ENCODE measurements at regions not wholly inside any gene's neighbourhood (a gene's known extent, or its start where the extent isn't known, plus 50 kb on each side); places are given as distances from the start of the nearest gene placed in this dataset.

- H3K27me3 ChIP-seq (ENCODE audit: low read depth, low read length): no peaks in the 10 kb centered on the region
- no peak overlapping the region for H3K27ac ChIP-seq (ENCODE audit: low read length)
- H3K4me1 ChIP-seq (ENCODE audit: control insufficient read depth in 1 of 2, insufficient read depth in 2 of 2, low read length in 2 of 2): no peaks in the 10 kb centered on the region
- no peaks in the 10 kb centered on the region for H3K9me3 ChIP-seq (ENCODE audit: control insufficient read depth in 1 of 2, low read length in 2 of 2)
- H3K4me3 ChIP-seq (ENCODE audit: low read depth in 1 of 2, low read length in 2 of 2): no peak overlapping the region
- no peaks in the 10 kb centered on the region for H3K36me3 ChIP-seq (ENCODE audit: control insufficient read depth in 1 of 2, insufficient read depth in 2 of 2, low read length in 2 of 2)
Observed at GRCh38 chr22:47380692-47381091, 618.2 kb downstream of the TBC1D22A start.

DNA sequence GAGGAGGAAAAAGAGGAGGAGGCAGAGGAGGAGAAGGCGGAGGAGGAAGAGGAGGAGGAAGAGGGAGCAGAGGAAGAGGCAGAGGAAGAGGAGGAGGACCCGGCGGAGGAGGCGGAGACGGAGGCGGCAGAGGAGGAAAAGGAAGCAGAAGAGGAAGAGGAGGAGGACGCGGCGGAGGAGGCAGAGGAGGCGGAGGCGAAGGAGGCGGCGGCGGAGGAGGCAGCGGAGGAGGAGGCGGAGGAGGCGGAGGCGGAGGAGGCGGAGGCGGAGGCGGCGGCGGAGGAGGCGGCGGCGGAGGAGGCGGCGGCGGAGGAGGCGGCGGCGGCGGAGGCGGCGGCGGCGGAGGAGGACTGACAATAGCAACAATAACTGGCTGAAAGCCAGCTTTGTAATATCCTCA, 616.6 kb downstream of the TBC1D22A start:
- Histone ChIP-seq H3K9me3 (ENCODE audit: control insufficient read depth in 1 of 2, low read length in 2 of 2) (no peaks in the 10 kb centered on the region), H3K4me1 (ENCODE audit: control insufficient read depth in 1 of 2, insufficient read depth in 2 of 2, low read length in 2 of 2) (no peaks in the 10 kb centered on the region), H3K4me3 (ENCODE audit: low read depth in 1 of 2, low read length in 2 of 2) (no peak overlapping the region), H3K27me3 (ENCODE audit: low read depth, low read length) (no peaks in the 10 kb centered on the region), H3K27ac (ENCODE audit: low read length) (no peak overlapping the region), H3K36me3 (ENCODE audit: control insufficient read depth in 1 of 2, insufficient read depth in 2 of 2, low read length in 2 of 2) (no peaks in the 10 kb centered on the region)

GRCh38 chr22:47377926-47378560, 615.6 kb downstream of the TBC1D22A start:
- Histone ChIP-seq H3K4me3 (ENCODE audit: low read depth in 1 of 2, low read length in 2 of 2) (no peak overlapping the region), H3K27ac (ENCODE audit: low read length) (no peak overlapping the region), H3K9me3 (ENCODE audit: control insufficient read depth in 1 of 2, low read length in 2 of 2) (no peaks in the 10 kb centered on the region), H3K4me1 (ENCODE audit: control insufficient read depth in 1 of 2, insufficient read depth in 2 of 2, low read length in 2 of 2) (no peaks in the 10 kb centered on the region), H3K27me3 (ENCODE audit: low read depth, low read length) (no peaks in the 10 kb centered on the region), H3K36me3 (ENCODE audit: control insufficient read depth in 1 of 2, insufficient read depth in 2 of 2, low read length in 2 of 2) (no peaks in the 10 kb centered on the region)

GRCh38 chr22:47376901-47377505, 614.6 kb downstream of the TBC1D22A start:
- Histone ChIP-seq H3K4me3 (ENCODE audit: low read depth in 1 of 2, low read length in 2 of 2) (no peak overlapping the region), H3K27me3 (ENCODE audit: low read depth, low read length) (no peaks in the 10 kb centered on the region), H3K27ac (ENCODE audit: low read length) (no peak overlapping the region), H3K9me3 (ENCODE audit: control insufficient read depth in 1 of 2, low read length in 2 of 2) (no peaks in the 10 kb centered on the region), H3K4me1 (ENCODE audit: control insufficient read depth in 1 of 2, insufficient read depth in 2 of 2, low read length in 2 of 2) (no peaks in the 10 kb centered on the region), H3K36me3 (ENCODE audit: control insufficient read depth in 1 of 2, insufficient read depth in 2 of 2, low read length in 2 of 2) (no peaks in the 10 kb centered on the region)

DNA sequence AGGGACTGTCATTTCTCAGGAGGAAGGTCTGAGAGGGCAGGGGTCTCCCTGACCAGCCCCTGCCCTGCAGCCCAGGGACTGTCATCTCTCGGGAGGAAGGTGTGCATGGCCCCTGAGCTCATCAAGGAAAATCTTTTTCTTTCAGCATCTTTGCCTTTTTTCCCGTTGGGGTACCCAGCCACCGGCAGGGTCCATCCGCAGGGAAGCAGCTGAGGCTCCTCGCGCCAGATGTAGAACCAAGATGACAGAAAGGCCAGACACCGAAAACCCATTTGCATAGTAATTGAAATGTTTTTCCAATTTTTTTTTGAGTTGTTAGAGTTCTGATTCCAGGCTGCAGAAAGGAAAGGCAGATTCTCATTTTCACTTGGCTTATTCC, 613.9 kb downstream of the TBC1D22A start:
- no peaks in the 10 kb centered on the region for H3K4me1 ChIP-seq (ENCODE audit: control insufficient read depth in 1 of 2, insufficient read depth in 2 of 2, low read length in 2 of 2)
- H3K27ac ChIP-seq (ENCODE audit: low read length): no peak overlapping the region
- no peaks in the 10 kb centered on the region for H3K36me3 ChIP-seq (ENCODE audit: control insufficient read depth in 1 of 2, insufficient read depth in 2 of 2, low read length in 2 of 2)
- H3K27me3 ChIP-seq (ENCODE audit: low read depth, low read length): no peaks in the 10 kb centered on the region
- no peaks in the 10 kb centered on the region for H3K9me3 ChIP-seq (ENCODE audit: control insufficient read depth in 1 of 2, low read length in 2 of 2)
- no peak overlapping the region for H3K4me3 ChIP-seq (ENCODE audit: low read depth in 1 of 2, low read length in 2 of 2)

GRCh38 chr22:47375621-47376321, 613.3 kb downstream of the TBC1D22A start:
- no peaks in the 10 kb centered on the region for H3K36me3 ChIP-seq (ENCODE audit: control insufficient read depth in 1 of 2, insufficient read depth in 2 of 2, low read length in 2 of 2)
- no peaks in the 10 kb centered on the region for H3K27me3 ChIP-seq (ENCODE audit: low read depth, low read length)
- H3K9me3 ChIP-seq (ENCODE audit: control insufficient read depth in 1 of 2, low read length in 2 of 2): no peaks in the 10 kb centered on the region
- H3K27ac ChIP-seq (ENCODE audit: low read length): no peak overlapping the region
- no peak overlapping the region for H3K4me3 ChIP-seq (ENCODE audit: low read depth in 1 of 2, low read length in 2 of 2)
- no peaks in the 10 kb centered on the region for H3K4me1 ChIP-seq (ENCODE audit: control insufficient read depth in 1 of 2, insufficient read depth in 2 of 2, low read length in 2 of 2)

GRCh38 chr22:47374901-47375575, 612.6 kb downstream of the TBC1D22A start:
- no peaks in the 10 kb centered on the region for H3K9me3 ChIP-seq (ENCODE audit: control insufficient read depth in 1 of 2, low read length in 2 of 2)
- H3K27me3 ChIP-seq (ENCODE audit: low read depth, low read length): no peaks in the 10 kb centered on the region
- no peak overlapping the region for H3K27ac ChIP-seq (ENCODE audit: low read length)

GRCh38 chr22:47374273-47374771, 611.9 kb downstream of the TBC1D22A start:
- no peak overlapping the region for H3K27ac ChIP-seq (ENCODE audit: low read length)
- H3K4me3 ChIP-seq (ENCODE audit: low read depth in 1 of 2, low read length in 2 of 2): no peak overlapping the region
- H3K4me1 ChIP-seq (ENCODE audit: control insufficient read depth in 1 of 2, insufficient read depth in 2 of 2, low read length in 2 of 2): no peaks in the 10 kb centered on the region
- no peaks in the 10 kb centered on the region for H3K36me3 ChIP-seq (ENCODE audit: control insufficient read depth in 1 of 2, insufficient read depth in 2 of 2, low read length in 2 of 2)
- H3K27me3 ChIP-seq (ENCODE audit: low read depth, low read length): no peaks in the 10 kb centered on the region
- H3K9me3 ChIP-seq (ENCODE audit: control insufficient read depth in 1 of 2, low read length in 2 of 2): no peaks in the 10 kb centered on the region

More at GRCh38 chr22:47374901-47375575, 612.6 kb downstream of the TBC1D22A start:
- Histone ChIP-seq H3K4me1 (ENCODE audit: control insufficient read depth in 1 of 2, insufficient read depth in 2 of 2, low read length in 2 of 2) (no peaks in the 10 kb centered on the region), H3K36me3 (ENCODE audit: control insufficient read depth in 1 of 2, insufficient read depth in 2 of 2, low read length in 2 of 2) (no peaks in the 10 kb centered on the region), H3K4me3 (ENCODE audit: low read depth in 1 of 2, low read length in 2 of 2) (no peak overlapping the region)

GRCh38 chr22:47373648-47374272, 611.3 kb downstream of the TBC1D22A start:
- Histone ChIP-seq H3K4me3 (ENCODE audit: low read depth in 1 of 2, low read length in 2 of 2) (no peak overlapping the region), H3K27ac (ENCODE audit: low read length) (no peak overlapping the region), H3K9me3 (ENCODE audit: control insufficient read depth in 1 of 2, low read length in 2 of 2) (no peaks in the 10 kb centered on the region), H3K4me1 (ENCODE audit: control insufficient read depth in 1 of 2, insufficient read depth in 2 of 2, low read length in 2 of 2) (no peaks in the 10 kb centered on the region), H3K27me3 (ENCODE audit: low read depth, low read length) (no peaks in the 10 kb centered on the region), H3K36me3 (ENCODE audit: control insufficient read depth in 1 of 2, insufficient read depth in 2 of 2, low read length in 2 of 2) (no peaks in the 10 kb centered on the region)

- H3K36me3 ChIP-seq (ENCODE audit: control insufficient read depth in 1 of 2, insufficient read depth in 2 of 2, low read length in 2 of 2): no peaks in the 10 kb centered on the region
- no peak overlapping the region for H3K4me3 ChIP-seq (ENCODE audit: low read depth in 1 of 2, low read length in 2 of 2)
- H3K4me1 ChIP-seq (ENCODE audit: control insufficient read depth in 1 of 2, insufficient read depth in 2 of 2, low read length in 2 of 2): no peaks in the 10 kb centered on the region
- no peaks in the 10 kb centered on the region for H3K9me3 ChIP-seq (ENCODE audit: control insufficient read depth in 1 of 2, low read length in 2 of 2)
- no peak overlapping the region for H3K27ac ChIP-seq (ENCODE audit: low read length)
- no peaks in the 10 kb centered on the region for H3K27me3 ChIP-seq (ENCODE audit: low read depth, low read length)
Observed at GRCh38 chr22:47372596-47373385, 610.3 kb downstream of the TBC1D22A start.

Measured in muscle layer of duodenum (tissue), 2 donors.